GM19025 (cell line): ENCODE measurements at regions not wholly inside any gene's neighbourhood (a gene's known extent, or its start where the extent isn't known, plus 50 kb on each side); places are given as distances from the start of the nearest gene placed in this dataset.
"Not testable (repeated sequence)": the region's sequence is repeated elsewhere in the genome, so short reads cannot be mapped to it uniquely, and the experiment has no call there.

Source experiments
- ATAC-seq: cut with Tn5 transposase; IDR thresholded peaks from one replicate; pipeline ENCODE4 v1.9.1; 2021; ENCODE audit warnings: mild to moderate bottlenecking, low read depth, moderate library complexity; ENCODE audit not compliant: unreplicated experiment

- no peak for ATAC-seq
These were observed 285.2 kb upstream of the SEMA6A start for GRCh38 chr5:116859666-116860320.

- no peak for ATAC-seq
These were observed 284.2 kb upstream of the SEMA6A start for GRCh38 chr5:116858705-116859333.

- not testable (repeated sequence) for ATAC-seq
These were observed 283.4 kb upstream of the SEMA6A start for GRCh38 chr5:116858020-116858419.

DNA sequence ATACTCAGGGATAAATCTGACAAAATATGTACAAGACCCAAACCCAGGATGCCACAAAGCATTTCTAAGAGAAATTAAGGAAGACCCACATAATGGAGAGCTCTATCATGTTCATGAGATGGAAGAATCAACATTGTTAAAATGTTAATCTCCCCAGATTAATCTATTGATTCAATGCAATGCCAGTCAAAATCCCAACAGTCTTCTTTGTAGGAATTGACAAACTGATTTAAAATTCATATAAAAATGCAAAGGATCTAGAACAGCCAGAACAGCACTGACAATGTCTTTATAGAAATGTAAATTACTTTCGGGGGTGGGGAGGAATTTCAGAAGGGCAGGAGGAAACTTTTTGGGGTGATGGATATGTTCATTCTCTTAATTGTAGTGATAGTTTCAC is 281.6 kb upstream of the SEMA6A start:
- no peak for ATAC-seq

DNA sequence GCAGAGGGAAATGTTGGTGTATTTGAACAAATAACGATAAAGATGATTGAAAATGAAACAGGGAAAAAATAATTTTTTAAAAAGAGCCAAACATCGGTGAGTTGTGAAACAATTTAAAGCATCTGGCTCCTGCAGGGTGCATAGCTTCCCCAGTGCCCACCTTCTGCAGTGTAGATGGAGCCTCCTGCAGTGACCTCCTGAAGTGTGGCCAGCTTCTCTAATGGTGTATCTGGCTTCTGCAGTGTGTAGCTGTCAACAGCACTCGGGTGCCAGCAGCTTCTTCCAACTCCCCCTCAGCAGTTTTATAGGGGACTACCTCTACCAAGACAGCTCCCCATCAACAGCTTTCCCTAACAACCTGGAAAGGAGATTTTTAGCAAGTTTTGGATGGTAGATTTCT is 279.4 kb upstream of the SEMA6A start:
- ATAC-seq: no peak

GRCh38 chr5:116848954-116849581 is 274.4 kb upstream of the SEMA6A start:
- no peak for ATAC-seq

DNA sequence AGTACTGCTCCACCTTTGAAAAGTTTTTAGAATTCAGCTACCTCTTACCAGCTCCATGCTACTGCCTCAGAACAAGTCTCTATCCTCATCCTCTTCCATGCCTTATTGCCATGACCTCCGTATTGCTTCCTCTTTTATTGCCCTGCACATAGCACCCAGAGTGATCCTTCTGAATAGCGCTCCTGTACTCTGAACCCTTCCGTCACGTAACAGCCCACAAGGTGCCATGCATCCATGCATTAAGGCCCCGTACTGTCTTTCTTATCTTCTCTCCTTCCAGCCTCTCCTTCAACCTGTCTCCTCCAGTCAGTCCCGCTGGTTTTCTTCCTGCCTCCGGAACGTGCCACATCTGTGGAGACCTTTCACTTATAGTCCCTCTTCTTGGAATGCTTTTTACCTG is 273.3 kb upstream of the SEMA6A start:
- ATAC-seq: no peak

- no peak for ATAC-seq
These were observed 269.4 kb upstream of the SEMA6A start for GRCh38 chr5:116844015-116844414.

DNA sequence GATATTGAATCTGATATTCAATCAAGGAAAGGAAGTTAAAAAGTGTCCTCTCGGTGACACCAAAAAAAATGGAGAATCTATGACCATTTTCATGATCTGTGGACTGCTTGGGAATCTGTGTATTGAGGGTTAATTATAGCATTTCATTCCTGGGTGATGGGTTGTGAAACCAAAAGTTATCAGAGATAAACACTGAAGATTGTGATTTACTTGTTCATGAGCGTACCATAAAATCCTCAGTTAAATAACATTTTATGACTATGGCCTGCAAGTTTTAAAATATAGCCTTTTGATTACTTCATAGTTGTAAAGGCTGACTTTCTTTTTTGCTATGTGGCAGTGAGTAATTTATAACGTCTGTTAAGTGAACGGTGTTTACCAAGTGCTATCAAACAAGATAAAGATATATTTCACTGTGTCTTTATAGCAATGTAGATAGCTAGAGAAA is 267.9 kb upstream of the SEMA6A start:
- ATAC-seq: no peak

GRCh38 chr5:116841734-116842133 is 267.1 kb upstream of the SEMA6A start:
- ATAC-seq: no peak

DNA sequence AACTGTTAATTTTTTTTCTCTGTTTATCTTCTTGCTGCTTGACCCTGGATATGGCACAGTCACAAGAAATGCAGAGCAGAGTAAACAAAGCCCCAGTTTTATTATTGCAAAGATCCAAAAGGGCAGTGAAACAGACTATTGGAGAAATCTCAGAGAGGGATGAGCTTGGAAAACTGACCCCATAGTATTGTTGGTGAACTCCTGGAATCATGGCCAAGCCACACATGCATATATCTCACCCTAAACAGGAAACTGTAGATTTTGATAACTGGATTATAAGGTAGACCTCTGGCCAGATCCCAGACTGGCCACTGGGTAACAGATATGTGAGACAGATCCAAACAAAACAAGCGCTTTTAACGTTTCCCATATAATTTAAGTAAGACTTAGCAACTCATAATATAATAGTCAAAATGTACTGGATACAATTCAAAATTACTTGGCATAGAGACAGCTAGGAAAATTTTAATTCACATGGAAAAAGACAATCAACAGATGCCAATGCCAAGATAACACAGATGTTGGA is 263.5 kb upstream of the SEMA6A start:
- ATAC-seq: no peak

- no peak for ATAC-seq
These were observed 260.3 kb upstream of the SEMA6A start for GRCh38 chr5:116834796-116835515.

DNA sequence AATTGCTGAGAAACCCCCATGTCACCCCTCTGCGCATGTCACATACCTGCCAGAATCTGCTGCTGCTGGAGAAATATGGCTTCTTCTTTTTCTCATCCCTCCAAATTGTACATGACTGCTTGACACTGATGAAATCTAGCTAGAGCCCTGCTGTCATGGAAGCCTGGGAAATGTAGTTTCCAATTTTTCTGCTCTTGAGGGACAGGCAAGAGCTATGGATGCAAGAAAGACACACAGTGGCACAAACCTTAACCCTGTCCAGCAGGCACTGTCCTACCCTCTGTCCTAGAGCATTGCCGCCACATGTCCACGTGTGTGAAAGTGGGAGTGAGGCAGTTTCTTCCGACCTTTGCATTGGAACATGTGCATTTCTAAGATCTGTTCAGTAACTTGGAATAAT is 255.5 kb upstream of the SEMA6A start:
- ATAC-seq: no peak

GRCh38 chr5:116827078-116827477 is 252.5 kb upstream of the SEMA6A start:
- no peak for ATAC-seq

DNA sequence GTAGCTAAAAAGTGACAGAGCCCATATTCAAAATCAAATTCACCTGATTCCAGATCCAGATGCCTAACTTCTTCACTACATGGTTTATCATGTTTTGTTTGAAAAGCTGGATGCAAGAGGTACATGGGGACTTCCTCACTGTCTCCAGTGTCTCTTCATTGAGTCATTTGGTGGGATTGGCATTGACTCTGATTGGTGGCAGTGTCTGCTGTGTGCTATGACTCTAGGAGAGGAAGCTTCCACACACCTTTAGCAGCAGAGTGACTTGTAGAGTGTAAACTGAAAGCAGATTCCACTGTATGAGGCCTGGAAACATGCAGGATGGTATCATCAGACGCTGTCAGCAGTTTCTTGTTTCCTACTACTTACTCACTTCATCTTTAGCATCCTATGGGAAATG is 250.9 kb upstream of the SEMA6A start:
- no peak for ATAC-seq

- ATAC-seq: no peak
These were observed 250.3 kb upstream of the SEMA6A start for GRCh38 chr5:116824751-116825438.

- ATAC-seq: no peak
These were observed 240.2 kb upstream of the SEMA6A start for GRCh38 chr5:116814626-116815385.

DNA sequence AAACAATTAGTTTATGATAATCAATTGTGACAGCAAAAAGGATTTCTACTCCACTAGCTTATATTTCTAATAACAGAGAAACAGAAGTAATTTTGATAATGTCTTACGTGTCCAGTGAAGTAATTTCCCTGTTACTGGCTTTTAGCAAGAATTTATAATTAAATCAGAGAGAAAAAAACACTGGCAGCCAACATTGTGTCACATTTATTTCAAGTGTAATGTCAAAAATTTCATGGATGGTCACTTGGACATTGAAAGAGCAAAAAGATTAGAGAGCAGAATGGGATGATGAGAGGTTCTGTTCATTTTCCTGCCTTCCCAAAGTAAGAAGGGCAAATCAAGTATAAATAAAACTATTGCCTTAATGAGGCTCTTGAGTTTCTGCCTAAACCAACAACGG is 239.3 kb upstream of the SEMA6A start:
- no peak for ATAC-seq

DNA sequence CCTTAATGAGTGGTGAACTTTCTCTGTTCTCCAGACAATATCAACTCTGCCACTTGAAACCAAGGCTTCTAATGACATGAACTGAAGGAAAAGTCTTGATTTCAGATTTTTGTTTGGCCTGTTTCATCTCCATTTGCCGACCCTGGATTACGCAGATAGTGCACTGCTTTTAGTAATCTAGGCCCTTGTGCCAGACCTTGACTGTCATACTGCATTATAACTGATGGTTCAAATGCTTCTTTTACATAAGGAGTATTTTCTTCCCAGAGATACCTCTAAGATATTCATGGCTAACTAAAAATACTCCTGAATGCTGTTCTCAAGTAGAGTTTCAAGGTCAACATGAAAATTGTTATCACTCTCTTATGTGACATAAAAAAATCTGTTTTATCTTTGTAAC is 238.7 kb upstream of the SEMA6A start:
- no peak for ATAC-seq

DNA sequence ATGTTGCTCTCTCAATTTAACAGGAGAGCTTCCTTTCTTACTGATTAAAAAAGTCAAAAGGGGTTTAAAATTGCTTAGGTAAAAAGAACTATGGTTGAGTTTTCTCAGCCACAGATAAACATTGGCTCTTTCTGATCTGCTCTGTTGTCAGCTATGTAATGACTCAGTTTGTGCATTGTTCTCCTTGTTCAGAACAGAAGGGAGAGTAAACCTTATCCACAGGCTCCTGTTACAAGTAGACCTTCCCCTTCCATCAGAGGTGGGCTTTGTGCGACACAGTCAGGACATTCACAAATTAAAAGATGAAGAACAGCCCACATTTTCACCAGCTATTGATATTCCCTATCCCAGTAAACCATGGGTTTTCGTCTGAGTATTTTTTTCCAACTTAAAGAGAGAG is 236.3 kb upstream of the SEMA6A start:
- no peak for ATAC-seq
